ENCODE measurements at regions not wholly inside any gene's neighbourhood (a gene's known extent, or its start where the extent isn't known, plus 50 kb on each side); places are given as distances from the start of the nearest gene placed in this dataset.

GRCh38 chr16:86714166-86714565, 135.8 kb downstream of the FOXL1 start:
- CTCF ChIA-PET: interaction anchor here (0.6 kb wide), 1 partner anchor 324 kb away, joined by 3 read pairs; no protein-coding TSS in a partner anchor
- WGBS (ENCODE audit: insufficient coverage, insufficient replicate concordance, low lambda C conversion rate, missing lambda C conversion rate): 43% methylated on average over 3 of the region's 4 CpGs
- Histone ChIP-seq H3K27ac (ENCODE audit: control insufficient read depth, insufficient read depth) (no peak overlapping the region), H3K27me3 (replicated peaks in 1 of 2; ENCODE audit: control insufficient read depth in 2 of 2, insufficient read depth in 2 of 2, low read length in 1 of 2) (no peaks in the 10 kb centered on the region), H3K79me2 (ENCODE audit: control insufficient read depth, insufficient read depth, low read length) (no peaks in the 10 kb centered on the region), H2AFZ (ENCODE audit: control insufficient read depth, low read depth, low read length) (no peak overlapping the region), H3K4me1 (ENCODE audit: control insufficient read depth, insufficient read depth, low read length) (no peaks in the 10 kb centered on the region), H3K9me3 (replicated peaks; ENCODE audit: control insufficient read depth, insufficient read depth, low read length) (no peaks in the 10 kb centered on the region), H3K4me2 (ENCODE audit: control insufficient read depth, insufficient read depth) (no peak overlapping the region), H3K36me3 (ENCODE audit: control insufficient read depth in 2 of 2, insufficient read depth in 2 of 2, low read length in 1 of 2) (no peaks in the 10 kb centered on the region), H4K20me1 (ENCODE audit: control insufficient read depth, insufficient read depth) (no peaks in the 10 kb centered on the region), H3K9ac (ENCODE audit: control insufficient read depth, insufficient read depth, low read length) (no peak overlapping the region), H3K4me3 (no peak overlapping the region)
- FAIRE-seq: no peak
- ATAC-seq: no peak
- SMC1A ChIA-PET (ENCODE audit: uncharacterized antibody, unreplicated experiment): no interaction called here
- BruUV-seq (replicated peaks): no TSS peak
- POLR2A ChIA-PET: no interaction called here
- TF ChIP-seq EGR1 (IDR thresholded peaks at IDR 0.05; ENCODE audit: borderline replicate concordance in 1 of 2, low read depth in 2 of 2, low read length in 2 of 2) (no peak), CBX3 (IDR thresholded peaks at IDR 0.05; ENCODE audit: borderline replicate concordance, low read depth) (no peak), LARP7 (IDR thresholded peaks at IDR 0.05) (no peak), SMC3 (IDR thresholded peaks at IDR 0.05; ENCODE audit: borderline replicate concordance, low read length) (no peak)
- TF ChIP-seq, protein P1, sequence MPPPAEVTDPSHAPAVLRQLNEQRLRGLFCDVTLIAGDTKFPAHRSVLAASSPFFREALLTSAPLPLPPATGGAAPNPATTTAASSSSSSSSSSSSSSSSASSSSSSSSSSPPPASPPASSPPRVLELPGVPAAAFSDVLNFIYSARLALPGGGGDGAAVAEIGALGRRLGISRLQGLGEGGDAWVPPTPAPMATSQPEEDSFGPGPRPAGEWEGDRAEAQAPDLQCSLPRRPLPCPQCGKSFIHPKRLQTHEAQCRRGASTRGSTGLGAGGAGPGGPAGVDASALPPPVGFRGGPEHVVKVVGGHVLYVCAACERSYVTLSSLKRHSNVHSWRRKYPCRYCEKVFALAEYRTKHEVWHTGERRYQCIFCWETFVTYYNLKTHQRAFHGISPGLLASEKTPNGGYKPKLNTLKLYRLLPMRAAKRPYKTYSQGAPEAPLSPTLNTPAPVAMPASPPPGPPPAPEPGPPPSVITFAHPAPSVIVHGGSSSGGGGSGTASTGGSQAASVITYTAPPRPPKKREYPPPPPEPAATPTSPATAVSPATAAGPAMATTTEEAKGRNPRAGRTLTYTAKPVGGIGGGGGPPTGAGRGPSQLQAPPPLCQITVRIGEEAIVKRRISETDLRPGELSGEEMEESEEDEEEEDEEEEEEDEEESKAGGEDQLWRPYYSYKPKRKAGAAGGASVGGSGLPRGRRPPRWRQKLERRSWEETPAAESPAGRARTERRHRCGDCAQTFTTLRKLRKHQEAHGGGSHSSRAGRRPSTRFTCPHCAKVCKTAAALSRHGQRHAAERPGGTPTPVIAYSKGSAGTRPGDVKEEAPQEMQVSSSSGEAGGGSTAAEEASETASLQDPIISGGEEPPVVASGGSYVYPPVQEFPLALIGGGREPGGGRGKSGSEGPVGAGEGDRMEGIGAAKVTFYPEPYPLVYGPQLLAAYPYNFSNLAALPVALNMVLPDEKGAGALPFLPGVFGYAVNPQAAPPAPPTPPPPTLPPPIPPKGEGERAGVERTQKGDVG (CRISPR knock-in tag; IDR thresholded peaks at IDR 0.05): no peak
- in situ Hi-C loops (cut with MboI): no loop called here
- RAD21 ChIA-PET (ENCODE audit: unreplicated experiment): no interaction called here
- DNase-seq (ENCODE audit: low read depth, low spot score): no peak
- intact Hi-C loops (cut with micrococcal nuclease; ENCODE audit: unreplicated experiment): no loop called here
